ENCODE measurements at regions not wholly inside any gene's neighbourhood (a gene's known extent, or its start where the extent isn't known, plus 50 kb on each side); places are given as distances from the start of the nearest gene placed in this dataset.

DNA sequence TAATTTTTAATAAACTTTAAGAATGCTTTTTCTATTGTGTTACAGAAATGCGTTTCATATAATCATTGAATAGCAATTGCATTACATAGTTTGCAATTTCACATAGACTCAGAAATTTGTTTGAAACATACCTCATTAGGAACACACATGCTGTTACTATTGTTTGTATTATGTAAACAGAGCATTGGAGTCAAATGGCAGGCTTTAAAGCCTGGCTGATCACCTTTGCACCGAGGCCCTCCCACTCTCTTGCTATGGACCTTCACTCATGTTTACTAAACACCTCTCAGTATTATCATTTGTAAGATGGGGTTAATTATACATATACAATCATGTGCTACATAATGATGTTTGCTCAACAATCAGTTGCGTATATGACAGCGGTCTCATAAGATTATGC lies 203.6 kb upstream of the NPSR1 start:
- TF ChIP-seq, protein P1, sequence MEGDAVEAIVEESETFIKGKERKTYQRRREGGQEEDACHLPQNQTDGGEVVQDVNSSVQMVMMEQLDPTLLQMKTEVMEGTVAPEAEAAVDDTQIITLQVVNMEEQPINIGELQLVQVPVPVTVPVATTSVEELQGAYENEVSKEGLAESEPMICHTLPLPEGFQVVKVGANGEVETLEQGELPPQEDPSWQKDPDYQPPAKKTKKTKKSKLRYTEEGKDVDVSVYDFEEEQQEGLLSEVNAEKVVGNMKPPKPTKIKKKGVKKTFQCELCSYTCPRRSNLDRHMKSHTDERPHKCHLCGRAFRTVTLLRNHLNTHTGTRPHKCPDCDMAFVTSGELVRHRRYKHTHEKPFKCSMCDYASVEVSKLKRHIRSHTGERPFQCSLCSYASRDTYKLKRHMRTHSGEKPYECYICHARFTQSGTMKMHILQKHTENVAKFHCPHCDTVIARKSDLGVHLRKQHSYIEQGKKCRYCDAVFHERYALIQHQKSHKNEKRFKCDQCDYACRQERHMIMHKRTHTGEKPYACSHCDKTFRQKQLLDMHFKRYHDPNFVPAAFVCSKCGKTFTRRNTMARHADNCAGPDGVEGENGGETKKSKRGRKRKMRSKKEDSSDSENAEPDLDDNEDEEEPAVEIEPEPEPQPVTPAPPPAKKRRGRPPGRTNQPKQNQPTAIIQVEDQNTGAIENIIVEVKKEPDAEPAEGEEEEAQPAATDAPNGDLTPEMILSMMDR (IDR thresholded peaks at IDR 0.05; ENCODE audit: low read depth, low read length) = no peak
- TF ChIP-seq EZH2phosphoT487 (IDR thresholded peaks at IDR 0.05; ENCODE audit: low read depth) = no peak
